ENCODE measurements at regions not wholly inside any gene's neighbourhood (a gene's known extent, or its start where the extent isn't known, plus 50 kb on each side); places are given as distances from the start of the nearest gene placed in this dataset.

DNA sequence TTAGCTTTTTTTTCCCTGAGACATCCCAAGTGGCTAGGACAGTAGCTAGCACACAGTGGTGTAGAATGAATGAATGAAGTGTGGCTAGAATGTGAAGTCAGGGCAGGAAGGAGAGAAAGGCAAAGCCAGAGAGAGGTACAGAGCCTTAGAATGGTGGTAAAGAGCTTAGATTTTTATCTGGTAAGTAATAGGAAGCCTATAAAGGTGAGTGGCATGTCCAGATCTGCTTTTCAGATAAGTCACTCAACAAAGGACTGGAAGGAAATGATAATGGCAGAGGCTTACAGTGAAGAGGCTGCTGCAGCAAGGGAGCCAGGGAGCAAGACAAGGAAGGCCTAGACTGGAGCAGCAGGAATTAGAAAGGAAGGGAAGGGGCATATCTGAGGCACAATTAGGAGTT lies 96.0 kb upstream of the PRDM1 start:
- DNase-seq, result no peak

- DNase-seq, result no peak
These were observed 97.1 kb upstream of the PRDM1 start for GRCh38 chr6:105988812-105989577.

DNA sequence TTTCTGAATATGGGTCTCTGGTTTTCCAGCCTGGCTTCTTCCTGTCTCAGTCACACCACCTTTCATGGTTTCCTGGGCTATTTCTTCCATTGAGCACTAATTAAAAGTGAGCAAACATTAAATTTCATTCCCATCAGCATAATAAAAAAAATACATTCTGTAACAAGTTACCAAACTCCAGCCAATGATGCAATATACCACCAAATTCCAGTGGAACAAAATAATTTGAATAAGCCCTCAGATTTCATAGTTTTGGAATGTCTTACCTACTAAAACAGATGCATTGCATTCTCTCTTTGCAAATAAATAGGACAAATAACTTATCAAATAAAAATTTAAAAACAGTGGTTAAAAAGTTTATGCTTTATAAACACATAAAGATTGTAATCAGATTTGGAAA lies 97.8 kb upstream of the PRDM1 start:
- DNase-seq, result no peak

- DNase-seq, result no peak
These were observed 98.6 kb upstream of the PRDM1 start for GRCh38 chr6:105987516-105987915.

- no peak for DNase-seq
These were observed 99.1 kb upstream of the PRDM1 start for GRCh38 chr6:105986998-105987397.

DNA sequence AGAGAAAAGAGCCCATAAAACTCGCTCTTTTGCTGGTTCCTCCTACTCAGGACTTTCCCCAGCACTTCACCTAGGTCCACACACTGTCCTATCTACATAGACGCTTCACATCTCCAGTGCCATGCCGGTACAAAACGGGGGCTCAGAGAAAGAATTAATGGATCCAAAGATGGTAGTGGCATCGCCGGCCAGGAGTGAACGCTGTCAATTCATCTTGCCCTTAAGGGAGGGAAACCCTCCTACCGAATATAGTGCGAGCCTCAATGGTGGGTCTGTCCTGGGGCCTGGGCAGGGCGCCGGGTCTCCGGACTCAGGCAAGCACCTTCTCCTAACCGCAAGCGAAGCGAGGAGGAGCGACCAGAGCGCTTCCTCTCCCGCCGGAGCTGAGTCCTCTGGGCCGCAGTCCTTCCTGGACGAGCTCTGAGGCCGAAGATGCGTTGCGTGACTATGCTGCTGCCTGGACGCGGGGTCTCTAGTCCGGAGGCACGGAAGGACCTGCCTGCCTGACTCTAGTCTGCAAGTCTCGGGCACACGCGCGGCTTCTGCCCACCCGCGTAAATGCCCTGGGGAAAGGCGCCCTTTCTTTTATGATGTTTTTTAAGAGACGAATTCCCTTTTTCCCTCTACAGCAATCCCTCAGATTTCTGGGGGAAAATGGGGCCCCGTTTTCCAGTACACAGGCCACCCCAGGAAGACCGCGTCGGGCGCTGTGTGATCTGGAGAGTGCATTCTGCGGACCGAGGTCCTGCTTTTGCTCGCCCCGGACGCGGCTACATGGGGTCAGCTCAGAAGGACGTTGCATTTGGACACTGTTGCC lies 100.1 kb upstream of the PRDM1 start:
- DNase-seq, result no peak

DNA sequence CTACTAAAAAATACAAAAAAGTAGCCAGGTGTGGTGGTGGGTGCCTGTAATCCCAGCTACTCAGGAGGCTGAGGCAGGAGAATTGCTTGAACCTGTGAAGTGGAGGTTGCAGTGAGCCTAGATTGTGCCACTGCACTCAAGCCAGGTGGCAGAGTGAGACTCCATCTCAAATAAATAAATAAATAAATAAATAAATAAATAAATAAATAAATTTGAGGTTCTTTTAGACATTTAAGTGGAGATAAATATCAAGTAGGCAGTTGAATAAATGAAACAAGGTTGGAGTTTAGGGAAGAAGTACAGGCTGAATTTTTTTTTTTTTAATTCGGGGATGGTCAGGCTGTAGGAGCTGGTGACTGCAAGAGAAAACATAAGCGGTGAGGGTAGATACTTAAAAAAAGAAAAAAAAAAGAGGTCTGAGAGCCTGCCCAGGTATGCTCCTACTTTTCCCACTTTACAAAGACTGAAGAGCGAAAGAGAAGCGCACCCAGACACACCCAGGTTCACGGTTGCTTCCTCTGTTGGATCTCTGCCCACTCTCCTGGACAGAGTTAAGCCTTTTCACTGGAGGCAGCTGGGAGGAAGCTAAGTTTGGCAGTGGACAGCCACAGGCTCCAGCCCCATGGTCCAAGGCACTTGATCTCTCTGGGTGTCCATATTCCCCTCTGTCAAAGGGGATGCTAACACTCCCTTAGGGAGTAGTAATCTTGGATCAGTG lies 100.9 kb upstream of the PRDM1 start:
- no peak for DNase-seq

DNA sequence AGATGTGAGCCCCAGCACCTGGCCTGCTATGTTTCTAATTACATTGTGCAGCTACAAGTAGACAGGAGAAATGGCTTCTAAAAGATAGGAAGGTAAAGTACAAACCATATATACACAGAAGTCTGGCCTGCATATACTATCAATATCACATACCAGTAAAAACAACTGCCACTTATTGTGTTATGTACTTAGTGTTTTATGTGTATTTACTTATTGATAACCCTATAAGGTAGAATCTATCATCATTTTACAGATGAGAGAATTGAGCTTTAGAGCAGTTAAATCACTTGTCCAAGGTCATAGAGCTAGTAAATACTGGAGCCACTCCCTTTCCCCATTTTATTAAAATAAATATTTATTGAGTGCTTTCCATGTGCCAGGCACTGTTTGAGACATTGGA lies 102.4 kb upstream of the PRDM1 start:
- no peak for DNase-seq

DNA sequence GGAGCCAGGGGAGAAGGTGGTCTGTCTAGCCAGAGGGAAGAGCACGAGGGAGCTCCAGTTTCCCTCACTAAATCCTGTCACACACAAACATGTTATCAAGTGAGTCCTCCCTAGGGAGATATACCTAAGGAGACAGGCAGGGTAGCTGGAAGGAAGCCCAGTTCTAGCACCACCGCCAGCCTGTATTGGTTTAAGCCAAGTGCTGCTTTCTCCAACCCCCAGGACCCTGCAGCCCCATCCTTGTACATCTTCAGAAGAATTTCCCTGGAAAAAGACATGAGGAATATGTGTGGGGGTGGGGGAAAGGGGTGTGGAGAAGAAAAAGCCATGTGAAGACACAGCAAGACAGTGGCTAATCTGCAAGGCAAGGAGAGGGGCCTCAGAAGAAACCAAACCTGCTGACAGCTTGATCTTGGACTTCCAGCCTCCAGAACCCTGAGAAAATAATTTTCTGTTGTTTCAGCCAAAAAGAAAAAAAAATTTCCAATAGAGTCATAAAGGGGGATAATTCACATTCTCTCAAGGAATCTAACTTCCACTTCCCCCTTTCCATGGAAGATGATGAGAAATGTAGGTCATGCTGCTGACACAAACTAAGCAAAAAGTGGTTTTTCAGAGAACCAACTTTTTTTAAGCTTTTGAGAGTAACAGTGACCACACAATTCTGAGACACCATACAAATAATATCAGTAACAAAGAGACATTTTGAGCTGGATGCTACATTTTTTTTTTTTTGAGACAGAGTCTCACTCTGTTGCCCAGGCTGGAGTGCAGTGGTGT lies 103.2 kb upstream of the PRDM1 start:
- no peak for DNase-seq

- no peak for DNase-seq
These were observed 104.2 kb upstream of the PRDM1 start for GRCh38 chr6:105981888-105982358.

DNA sequence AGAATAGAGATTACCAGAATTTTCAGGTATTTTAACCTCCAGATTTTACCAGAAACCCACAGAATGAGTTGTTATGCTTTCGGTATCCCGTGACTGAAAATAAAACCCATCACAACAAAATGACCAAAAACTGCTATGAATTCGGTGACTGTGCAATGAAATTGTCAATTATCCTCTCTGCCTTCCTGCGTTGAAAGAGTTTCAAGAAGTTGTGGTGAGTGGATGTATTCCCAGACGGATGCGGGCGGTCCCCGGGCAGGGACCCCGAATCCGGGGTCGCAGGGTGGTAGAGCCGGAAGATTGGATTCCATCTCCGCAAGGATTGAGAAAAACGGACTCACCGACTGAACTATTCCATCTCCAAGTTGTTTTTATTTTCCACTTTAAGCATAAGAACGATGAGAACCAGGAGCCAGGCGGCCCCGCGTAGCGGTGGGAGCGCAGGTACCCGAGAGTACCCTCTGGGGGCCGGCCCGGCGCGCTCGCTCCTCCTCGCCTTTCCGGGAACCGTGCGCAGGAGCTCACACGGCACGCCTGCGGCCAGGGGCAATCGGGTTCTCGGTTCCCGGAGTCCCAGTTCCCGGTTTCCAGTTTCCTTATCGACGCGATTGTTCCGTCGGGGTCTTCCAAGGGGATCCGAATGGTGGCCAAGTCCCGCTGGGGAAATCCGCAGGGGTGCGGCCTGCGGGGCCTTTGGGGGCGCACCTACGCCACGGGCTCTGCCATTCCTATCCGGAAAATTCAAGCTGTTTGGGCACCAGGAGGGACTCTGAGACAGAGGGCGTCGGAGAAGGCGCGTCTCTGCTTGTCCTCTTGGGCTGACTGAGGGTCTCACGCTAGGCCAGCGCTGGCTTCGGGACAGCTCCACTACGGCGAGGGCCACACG lies 104.9 kb upstream of the PRDM1 start:
- peak; percentile 39 for DNase-seq

DNA sequence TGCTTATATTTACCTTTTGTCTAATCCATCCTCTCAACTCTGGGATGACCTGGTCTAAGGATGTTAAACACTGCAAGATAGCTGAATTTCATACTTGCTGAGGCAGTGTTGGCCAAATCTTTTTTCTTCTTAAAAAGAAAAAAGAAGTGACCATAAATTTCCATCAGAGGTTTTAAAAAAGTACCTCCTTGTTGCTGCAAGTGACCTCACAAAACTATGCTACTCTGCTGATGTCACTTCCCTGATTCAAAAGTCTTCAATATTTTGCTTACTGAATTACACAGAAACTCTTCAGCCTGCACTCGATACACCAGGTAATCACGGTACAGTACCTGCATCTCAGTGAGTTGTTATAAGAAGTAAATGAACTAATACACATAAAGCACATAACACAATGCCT lies 107.2 kb upstream of the PRDM1 start:
- DNase-seq, result no peak

DNA sequence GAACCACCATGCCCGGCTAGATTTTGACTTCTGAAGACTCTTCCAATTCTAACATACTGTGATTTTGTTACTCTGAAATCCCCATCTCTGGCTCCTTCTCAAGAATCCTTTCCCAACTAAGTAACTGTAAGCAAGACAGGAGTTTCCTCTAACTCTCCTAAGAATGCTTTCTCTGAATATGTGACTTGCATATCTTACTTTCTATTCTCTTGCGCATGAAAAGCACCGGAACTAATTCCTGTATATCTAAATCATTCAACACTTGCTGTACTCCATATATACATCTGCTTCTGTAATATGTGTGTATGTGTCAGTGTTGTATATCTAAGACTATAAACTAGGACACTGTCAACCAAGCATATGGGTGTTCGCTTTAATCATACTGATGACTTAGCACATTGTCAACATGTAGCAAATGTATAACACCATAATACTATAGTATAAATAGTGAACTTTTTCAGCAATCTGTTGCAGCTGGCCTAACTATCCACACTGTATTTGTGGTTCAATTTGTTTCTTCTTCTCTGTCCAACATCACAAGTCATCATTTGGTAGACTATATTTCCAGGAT lies 108.1 kb upstream of the PRDM1 start:
- DNase-seq, result no peak

DNA sequence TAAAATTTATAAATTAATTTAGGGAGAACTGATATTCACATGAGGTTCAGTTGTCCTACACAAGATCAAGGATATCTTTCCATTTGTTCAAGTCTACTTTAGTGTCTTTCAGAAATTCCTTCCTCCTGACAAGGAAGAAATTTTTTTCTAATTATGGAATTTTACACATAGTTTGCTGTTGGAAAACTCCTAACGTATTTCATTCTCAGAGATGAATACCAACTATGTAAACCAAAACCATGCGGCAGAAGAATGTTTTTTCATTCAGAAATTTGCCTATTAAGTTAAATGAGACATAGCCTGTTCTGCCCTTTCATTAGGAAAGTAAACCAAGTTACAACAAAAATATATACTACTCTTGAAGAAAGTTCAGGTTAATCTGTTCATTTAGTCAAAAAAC lies 111.2 kb upstream of the PRDM1 start:
- DNase-seq, result no peak

- DNase-seq, result no peak
These were observed 113.7 kb upstream of the PRDM1 start for GRCh38 chr6:105972440-105972839.

DNA sequence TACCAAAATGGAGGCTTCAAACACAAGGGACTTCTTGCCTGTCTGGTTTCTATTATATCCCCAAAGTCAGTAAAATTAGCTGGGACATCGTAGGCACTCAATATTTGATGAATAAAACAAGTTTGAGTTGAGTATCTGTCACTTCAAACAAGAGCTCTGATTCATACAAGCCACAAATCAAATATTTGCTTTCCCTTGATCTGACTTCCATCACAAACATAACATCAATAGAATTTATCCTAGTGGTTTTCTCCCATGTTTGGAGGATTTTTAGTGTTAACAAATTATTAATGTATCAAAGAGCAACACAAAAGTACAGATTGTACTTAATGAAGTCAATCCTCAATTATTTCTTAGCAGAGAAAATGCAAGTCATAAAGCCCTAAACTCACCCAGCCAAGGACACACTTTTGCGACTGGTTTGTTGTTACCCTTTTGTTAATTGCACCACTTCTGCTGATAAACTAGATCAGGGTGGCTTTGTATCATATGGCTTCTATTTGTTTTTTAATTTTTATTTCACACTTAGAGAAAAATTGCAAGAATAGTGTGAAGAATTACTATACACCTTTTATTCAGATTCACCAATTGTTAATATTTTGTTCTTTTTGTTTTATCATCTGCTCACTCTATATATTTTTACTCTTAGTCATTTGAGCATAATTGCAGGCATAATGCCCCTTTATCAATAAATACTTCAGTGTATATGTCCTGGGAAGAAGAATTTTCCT lies 117.4 kb upstream of the PRDM1 start:
- no peak for DNase-seq

GRCh38 chr6:105967917-105968602 lies 118.1 kb upstream of the PRDM1 start:
- no peak for DNase-seq

DNA sequence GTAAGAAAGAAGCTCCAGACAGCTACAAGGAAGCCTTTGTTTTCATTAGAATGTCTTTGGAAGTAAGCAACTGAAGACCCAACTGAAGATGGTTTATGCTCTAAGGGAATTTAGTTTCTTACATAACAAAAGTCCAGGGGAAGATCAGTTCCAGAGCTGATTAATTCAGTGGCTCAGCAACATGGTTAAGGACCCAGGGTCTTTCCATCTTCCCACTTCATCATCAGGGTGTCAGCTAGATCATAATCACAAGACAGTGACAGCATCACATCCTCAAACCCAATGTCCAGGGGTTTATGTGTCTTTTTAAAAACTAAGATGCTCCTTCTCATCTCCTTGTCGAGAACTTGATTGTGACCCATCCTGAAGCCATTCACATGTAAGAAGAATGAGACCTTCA lies 119.7 kb upstream of the PRDM1 start:
- DNase-seq, result no peak

DNA sequence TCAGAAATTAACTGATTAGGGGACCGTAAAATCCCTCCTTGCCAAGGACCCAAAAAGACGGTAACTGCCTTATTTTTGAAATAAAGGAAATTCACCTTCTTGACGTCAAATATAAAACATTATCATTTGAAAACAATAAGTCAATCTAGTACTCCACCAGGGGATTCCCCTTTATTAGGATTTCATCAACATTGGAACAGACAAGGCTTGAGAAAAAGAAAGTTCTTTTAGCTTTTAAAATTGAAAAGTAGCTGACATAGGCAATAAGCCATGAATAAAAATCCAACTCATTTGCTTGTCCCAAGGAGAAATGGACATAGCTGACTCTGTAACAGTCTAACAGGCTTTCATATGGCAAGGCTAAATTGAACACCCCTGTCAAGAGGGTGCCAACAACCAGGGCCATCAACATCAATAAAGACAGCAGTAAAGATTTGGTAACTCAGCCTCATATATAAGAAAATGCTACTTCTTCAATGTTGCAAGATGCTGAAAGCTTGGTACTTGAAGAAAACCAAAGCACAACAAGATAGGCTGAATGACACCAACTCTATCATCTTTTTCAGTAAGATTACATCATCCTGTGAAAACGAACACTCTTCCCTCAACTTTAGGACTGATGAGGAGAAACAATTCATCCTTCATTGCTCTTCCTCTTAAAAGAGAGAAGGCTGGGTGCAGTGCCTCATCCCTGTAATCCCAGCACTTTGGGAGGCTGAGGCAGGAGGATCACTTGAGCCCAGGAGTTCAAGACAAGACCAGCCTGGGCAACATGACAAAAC lies 121.0 kb upstream of the PRDM1 start:
- DNase-seq, result no peak

All from stimulated activated CD4-positive, alpha-beta T cell treated with anti-CD3 and anti-CD28 coated beads, Interleukin-4, amount 100 ng/mL, for 1 hour (primary cell).